Hematopoietic multipotent progenitor cell treated with erythropoietin and hydrocortisone succinate and interleukin-3 and kit ligand, for 4 days (in vitro differentiated cells): ENCODE measurements at regions not wholly inside any gene's neighbourhood (a gene's known extent, or its start where the extent isn't known, plus 50 kb on each side); places are given as distances from the start of the nearest gene placed in this dataset.
"Not testable (repeated sequence)": the region's sequence is repeated elsewhere in the genome, so short reads cannot be mapped to it uniquely, and the experiment has no call there.

ENCODE experiments used
- DNase-seq: peaks from one replicate; pipeline ENCODE4 v3.0.0-alpha.2; 2015

GRCh38 chr21:17388226-17388625 is 124.6 kb upstream of the CXADR start:
- DNase-seq: peak; percentile 28

- DNase-seq: no peak
Observed at GRCh38 chr21:17389311-17389710, 123.5 kb upstream of the CXADR start.

GRCh38 chr21:17390569-17390968 is 122.3 kb upstream of the CXADR start:
- no peak for DNase-seq

GRCh38 chr21:17391811-17392340 is 121.0 kb upstream of the CXADR start:
- no peak for DNase-seq

- DNase-seq: peak; percentile 65
Observed at GRCh38 chr21:17393413-17393812, 119.4 kb upstream of the CXADR start.

GRCh38 chr21:17396948-17397347 is 115.9 kb upstream of the CXADR start:
- no peak for DNase-seq

GRCh38 chr21:17397703-17398102 is 115.1 kb upstream of the CXADR start:
- DNase-seq: no peak

- DNase-seq: not testable (repeated sequence)
Observed at GRCh38 chr21:17398954-17399353, 113.9 kb upstream of the CXADR start.

- DNase-seq: peak; percentile 66
Observed at GRCh38 chr21:17402937-17403336, 109.9 kb upstream of the CXADR start.

- DNase-seq: no peak
Observed at GRCh38 chr21:17406202-17406601, 106.6 kb upstream of the CXADR start.

- no peak for DNase-seq
Observed at GRCh38 chr21:17414766-17415165, 98.1 kb upstream of the CXADR start.

- DNase-seq: no peak
Observed at GRCh38 chr21:17416139-17416538, 96.7 kb upstream of the CXADR start.

GRCh38 chr21:17422931-17423330 is 89.9 kb upstream of the CXADR start:
- DNase-seq: no peak

- DNase-seq: no peak
Observed at GRCh38 chr21:17427157-17427556, 85.7 kb upstream of the CXADR start.

- no peak for DNase-seq
Observed at GRCh38 chr21:17427831-17428483, 84.9 kb upstream of the CXADR start.

- no peak for DNase-seq
Observed at GRCh38 chr21:17428484-17428869, 84.4 kb upstream of the CXADR start.

GRCh38 chr21:17428980-17429379 is 83.9 kb upstream of the CXADR start:
- no peak for DNase-seq

- no peak for DNase-seq
Observed at GRCh38 chr21:17429936-17430335, 82.9 kb upstream of the CXADR start.

- no peak for DNase-seq
Observed at GRCh38 chr21:17432732-17433057, 80.1 kb upstream of the CXADR start.

GRCh38 chr21:17433730-17434129 is 79.1 kb upstream of the CXADR start:
- DNase-seq: no peak

- DNase-seq: no peak
Observed at GRCh38 chr21:17435565-17436543, 77.0 kb upstream of the CXADR start.

GRCh38 chr21:17436626-17437111 is 76.2 kb upstream of the CXADR start:
- no peak for DNase-seq

- no peak for DNase-seq
Observed at GRCh38 chr21:17438635-17439034, 74.2 kb upstream of the CXADR start.

GRCh38 chr21:17440969-17441368 is 71.9 kb upstream of the CXADR start:
- no peak for DNase-seq
